Activated CD4-positive, alpha-beta T cell treated with anti-CD3 and anti-CD28 coated beads, Interleukin-2, Interleukin-4, amounts not matched to agents 100 ng/mL and 50 ng/mL, durations not matched to agents 16 hours and 8 hours (primary cell): ENCODE measurements at regions not wholly inside any gene's neighbourhood (a gene's known extent, or its start where the extent isn't known, plus 50 kb on each side); places are given as distances from the start of the nearest gene placed in this dataset.
A peak's percentile ranks its signal among the peaks of the same experiment; 100 is the strongest.
"Not testable (repeated sequence)": the region's sequence is repeated elsewhere in the genome, so short reads cannot be mapped to it uniquely, and the experiment has no call there.

Experiments
- DNase-seq: peaks from one replicate; pipeline ENCODE4 v3.0.0-alpha.2; 2020; ENCODE audit warnings: low spot score

GRCh38 chr1:244297087-244297486 is 154.6 kb downstream of the ADSS2 start:
- DNase-seq = no peak

DNA sequence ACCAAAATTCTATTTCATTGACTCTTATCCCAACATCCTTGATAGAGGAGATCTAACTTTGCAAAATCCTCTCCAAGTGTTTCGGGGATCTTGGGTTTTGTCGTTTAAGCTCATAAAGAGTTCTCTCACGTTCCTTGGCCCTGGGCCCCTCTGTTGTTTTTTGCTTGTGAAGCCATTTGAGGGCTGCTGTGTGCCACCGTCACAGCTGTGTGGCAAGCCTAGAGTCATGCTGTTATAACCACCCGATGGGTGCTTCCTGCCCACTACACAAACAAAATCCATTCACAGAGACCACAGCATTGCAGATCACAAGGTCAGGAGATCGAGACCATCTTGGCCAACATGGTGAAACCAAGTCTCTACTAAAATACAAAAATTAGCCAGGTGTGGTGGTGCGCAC is 154.1 kb downstream of the ADSS2 start:
- DNase-seq = no peak

DNA sequence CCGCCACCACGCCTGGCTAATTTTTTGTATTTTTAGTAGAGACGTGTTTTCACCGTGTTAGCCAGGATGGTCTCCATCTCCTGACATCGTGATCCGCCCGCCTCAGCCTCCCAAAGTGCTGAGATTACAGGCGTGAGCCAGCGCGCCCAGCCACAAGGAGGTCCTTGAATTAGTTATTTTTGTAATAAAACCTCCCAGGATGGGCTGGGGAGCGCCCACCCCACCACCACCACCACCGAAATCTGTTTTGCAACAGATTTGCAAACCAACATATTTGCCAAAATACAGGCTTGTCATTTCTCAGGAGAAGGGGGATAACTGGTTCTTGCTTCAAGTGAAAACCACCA is 151.7 kb downstream of the ADSS2 start:
- not testable (repeated sequence) for DNase-seq

GRCh38 chr1:244301595-244302130 is 150.0 kb downstream of the ADSS2 start:
- DNase-seq = no peak

DNA sequence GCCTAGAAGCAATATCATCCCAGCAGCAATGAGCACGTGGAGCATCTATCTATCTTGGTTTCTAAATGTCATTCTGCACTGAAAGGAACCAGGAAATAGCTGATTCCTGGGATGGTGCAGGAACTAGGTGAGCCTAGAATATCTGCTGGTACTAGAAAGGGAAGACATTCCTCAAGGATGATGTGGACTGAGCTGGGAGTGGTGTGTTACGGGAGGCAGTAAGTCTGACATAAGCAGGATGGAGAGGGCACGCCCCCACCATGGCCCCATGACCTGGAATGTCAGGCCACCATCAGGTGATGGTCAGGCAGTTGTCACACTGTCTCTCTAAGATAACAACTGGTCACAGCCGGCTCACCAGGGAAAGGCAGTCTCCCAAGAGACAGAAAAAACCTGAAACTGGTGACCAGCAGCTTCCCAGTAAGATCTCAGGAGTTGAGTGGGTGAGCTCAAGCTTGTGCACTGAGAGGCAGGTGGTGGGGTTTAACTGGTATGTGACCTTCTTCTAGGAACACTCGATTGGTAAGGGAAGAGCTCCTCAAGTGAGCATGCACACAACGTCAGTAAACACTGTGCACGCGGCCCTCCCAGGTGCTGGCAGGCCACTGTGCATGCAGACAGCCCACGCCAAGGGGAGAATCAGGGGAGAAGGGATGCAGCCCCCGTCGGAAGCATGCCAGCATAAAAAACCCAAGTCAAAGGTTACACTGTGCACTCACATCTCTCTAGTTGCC is 148.7 kb downstream of the ADSS2 start:
- no peak for DNase-seq

DNA sequence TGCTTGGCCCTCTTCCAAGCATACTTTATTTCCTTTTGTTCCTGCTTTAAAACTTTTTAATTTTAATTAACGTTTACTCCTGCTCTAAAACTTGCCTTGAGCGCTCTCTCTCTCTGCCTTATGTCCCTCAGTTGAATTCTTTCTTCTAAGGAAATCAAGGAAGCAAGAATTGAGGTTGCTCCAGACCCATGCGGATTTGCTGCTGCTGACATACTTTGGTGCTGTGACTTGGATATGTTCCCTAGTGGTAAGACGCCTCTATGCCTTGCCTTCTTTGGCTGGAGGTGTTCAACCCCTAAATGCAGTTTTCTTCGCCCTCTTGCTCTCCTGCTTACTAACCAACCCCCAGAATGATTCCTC is 148.1 kb downstream of the ADSS2 start:
- no peak for DNase-seq

DNA sequence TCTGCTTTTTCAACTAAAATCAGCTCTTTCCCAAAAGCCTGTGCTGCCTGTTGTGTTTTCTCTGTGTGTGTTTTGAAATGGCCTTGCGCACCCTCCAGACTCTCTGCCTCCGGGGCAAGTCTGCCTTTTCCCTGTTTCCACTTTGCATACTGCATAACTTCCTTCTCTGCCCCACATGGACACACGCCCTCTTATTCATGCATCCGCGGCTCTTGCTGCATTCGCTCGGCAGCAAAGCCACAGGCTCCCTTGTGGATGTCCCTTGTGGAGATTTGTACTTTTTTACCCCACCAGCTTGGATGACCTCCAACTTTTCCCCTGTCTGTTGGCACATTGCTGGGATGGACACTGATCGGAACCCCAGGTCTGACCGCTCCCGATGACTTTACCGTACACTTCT is 147.6 kb downstream of the ADSS2 start:
- DNase-seq = no peak

DNA sequence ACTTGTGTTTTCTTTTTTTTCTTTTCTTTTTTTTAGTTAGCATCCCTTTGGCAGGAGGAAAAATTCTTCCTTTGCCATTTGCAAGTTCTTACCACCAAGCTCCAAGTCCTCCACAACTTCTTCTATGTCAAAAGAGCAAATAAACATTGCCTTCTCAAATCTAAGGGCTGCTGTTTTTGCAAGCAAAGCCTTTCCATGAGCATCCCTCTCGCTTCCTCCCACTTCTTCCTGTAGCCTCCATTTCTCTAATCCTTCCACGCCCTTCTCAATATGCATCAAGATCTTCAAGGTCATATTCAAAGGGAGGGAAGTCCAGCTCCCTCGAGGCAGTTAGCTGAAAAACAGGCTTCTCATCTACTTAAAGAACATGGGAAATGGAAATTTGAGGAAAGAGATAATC is 147.1 kb downstream of the ADSS2 start:
- DNase-seq = no peak

DNA sequence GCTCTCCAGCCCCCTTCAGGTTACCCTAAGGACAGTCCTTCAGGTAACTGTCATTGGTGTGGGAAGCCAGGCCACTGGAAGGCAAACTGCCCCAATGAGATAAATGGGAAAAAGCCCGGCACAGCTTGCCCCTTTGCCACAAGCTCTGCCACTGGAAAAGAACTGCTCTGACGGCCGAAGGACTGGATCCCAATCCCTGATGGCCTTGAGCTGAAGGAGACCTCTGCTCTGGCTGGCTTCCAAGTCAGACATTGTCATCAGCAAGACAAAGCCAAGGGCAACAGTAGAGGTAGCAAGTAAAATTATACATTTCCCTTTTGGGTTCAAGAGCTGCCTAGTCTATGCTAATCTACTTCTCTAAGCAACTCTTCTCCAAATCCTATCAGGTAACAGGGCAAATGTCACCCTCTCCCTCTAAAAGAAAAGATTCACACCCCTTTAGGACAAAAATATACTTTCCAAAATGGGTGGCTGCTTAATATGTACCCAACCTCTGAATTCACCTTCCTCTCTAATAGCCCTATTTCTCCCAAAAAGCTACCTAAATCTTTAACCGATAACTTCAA is 145.8 kb downstream of the ADSS2 start:
- DNase-seq = no peak

GRCh38 chr1:244306544-244306943 is 145.2 kb downstream of the ADSS2 start:
- DNase-seq = no peak

- not testable (repeated sequence) for DNase-seq
These were observed 142.5 kb downstream of the ADSS2 start for GRCh38 chr1:244309191-244309590.

- no peak for DNase-seq
These were observed 139.8 kb downstream of the ADSS2 start for GRCh38 chr1:244311784-244312532.

DNA sequence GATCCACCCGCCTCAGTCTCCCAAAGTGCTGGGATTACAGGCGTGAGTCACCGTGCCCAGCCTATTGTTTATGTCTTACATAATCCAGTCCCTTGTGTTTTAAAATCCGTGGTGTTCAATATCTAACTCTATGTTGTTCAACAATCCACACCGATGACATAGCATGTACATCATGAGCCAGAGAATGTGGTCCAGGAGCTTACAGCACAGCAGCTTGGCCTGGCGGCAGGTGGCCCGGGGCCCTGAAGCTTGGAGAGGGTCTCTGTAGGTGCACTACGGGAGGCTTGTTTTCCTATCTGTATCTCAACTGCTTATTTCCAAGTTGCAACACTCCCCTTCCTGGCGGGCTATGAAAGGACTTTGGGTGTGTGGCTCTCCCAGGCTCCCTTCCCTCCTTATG is 138.4 kb downstream of the ADSS2 start:
- DNase-seq = no peak

DNA sequence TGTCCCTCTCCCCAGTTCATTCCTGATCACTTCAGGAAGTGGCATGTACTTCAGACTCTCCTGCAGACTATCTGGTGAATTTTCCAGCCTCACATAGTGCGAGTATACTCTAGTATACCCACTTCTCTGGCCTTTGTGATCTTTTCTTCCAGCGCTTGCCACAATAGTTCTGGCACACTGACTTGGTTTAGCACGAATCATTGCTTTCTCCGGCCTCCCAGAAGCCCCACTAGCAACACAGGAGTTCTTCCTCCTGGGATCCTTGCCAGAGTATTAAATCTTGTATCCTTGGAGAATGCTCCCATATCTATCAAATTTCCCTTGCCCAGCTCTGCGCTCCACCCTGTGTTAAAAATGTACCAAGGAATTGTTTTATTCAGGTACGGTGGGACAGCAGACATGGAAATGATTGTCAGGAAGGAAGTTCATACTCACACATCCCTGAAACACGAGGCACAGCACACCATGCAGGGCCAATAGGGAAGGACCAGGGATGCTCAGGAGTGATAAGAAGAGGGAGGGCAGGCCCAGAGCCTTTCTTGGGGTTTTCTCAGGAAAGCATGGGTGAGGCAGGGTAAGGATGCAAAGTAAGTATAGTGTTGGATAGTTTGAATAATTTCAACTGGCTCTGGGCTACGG is 136.7 kb downstream of the ADSS2 start:
- no peak for DNase-seq

DNA sequence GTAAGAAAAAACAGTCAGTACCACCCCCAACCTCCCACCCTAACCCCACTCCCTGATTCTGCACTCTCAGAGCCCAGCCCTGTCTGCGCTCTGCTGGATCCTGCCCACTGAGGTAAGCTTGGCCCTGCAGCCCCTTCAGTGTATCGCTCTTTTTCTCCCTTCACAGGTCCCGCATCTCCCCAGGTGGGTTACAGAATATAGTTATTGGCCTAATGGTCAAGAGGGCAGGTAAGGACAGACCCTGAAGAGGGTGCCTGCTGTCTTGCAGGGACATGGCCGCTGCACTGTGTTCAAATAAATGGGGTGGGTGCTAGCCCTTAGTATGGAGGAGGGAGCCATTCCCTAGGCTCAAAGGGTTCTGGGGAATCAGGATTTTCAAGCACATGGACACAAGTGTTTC is 135.7 kb downstream of the ADSS2 start:
- DNase-seq = no peak

DNA sequence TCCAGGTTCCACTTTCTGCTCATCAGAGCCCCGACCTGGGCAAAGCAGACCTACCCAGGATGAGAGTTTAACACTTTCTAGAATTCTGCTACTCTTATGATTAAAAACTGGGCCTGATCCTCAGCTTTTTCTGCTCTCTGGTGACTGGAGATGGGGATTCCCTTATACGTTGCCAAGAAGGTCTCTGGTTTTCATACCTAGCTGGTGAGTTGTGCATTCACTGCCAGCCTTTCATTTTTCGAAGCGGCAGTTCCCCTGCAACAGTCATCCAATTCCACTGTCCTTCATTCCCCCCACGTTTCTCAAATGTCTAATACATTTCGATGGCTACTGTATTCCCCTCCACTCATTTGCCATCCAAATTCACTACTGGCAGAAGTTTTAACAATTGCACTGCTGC is 135.3 kb downstream of the ADSS2 start:
- DNase-seq = no peak

DNA sequence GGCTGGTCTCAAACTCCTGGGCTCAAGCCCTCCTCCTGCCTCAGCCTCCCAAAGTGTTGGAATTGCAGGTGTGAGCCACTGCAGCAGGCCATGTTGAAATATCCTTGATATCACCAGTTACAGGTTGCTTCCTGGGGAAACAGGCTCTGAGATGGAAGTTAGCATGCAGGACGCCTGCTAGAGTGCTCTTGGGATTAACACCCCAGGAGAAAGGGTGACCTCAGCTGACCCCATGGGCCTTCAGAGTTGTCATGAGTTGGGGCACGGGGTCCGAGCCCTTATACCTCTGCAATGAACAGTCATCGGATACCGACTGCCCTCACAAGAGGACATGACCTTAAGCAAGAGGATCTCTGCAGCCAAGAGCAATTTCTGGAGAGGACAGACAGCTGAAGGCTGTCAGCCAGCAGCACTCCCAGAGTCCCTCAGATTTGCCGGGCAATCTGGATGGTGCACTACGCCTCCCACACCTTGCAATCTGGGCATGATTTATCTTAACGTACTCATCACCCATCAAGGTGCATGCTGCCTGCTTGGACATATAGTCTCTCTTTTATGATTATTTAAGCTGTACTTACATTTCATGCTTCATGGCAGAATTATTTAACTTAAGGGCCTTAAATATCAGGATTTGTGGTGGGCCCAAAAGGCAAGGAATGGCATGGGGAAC is 134.6 kb downstream of the ADSS2 start:
- DNase-seq = no peak

DNA sequence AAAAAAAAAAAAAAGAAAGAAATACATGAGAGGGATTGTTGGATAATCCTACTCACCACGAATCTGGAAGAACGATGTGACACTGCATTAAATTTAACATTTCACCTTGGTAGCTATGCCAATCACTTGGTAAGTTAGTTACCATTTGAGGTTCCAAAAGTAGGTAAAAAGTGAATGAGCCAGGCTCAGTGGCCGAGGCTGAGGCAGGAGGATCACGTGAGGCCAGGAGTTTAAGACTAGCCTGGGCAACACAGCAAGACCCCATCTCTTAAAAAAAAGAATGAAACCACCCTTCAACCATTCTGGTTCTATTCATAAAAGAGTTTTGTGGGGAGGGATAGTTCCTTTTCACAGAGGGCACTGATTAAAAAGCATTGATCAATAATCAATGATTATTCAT is 133.6 kb downstream of the ADSS2 start:
- DNase-seq = no peak

GRCh38 chr1:244318512-244318911 is 133.2 kb downstream of the ADSS2 start:
- DNase-seq = no peak

- peak; percentile 89 for DNase-seq
These were observed 132.2 kb downstream of the ADSS2 start for GRCh38 chr1:244319283-244320132.

DNA sequence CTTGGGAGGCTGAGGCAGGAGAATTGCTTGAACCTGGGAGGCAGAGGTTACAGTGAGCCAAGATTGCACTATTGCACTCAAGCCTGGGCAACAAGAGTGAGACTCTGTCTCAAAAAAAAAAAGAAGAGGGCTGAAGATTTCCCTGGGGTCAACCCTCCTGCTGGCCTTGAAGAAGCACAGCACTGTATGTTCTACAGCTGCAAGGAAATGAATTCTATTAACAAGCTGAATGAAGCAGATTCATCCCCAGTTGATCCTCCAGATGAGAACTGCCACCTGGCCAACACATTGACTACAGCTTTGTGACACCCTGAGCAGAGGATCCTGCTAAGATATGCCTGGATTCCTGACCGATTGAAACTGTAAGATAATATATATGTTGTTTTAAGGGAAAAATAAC is 129.5 kb downstream of the ADSS2 start:
- DNase-seq = no peak
